B cell (primary cell): ENCODE measurements at regions not wholly inside any gene's neighbourhood (a gene's known extent, or its start where the extent isn't known, plus 50 kb on each side); places are given as distances from the start of the nearest gene placed in this dataset.
A peak's percentile ranks its signal among the peaks of the same experiment; 100 is the strongest.
"Not testable (repeated sequence)": the region's sequence is repeated elsewhere in the genome, so short reads cannot be mapped to it uniquely, and the experiment has no call there.

ENCODE experiments used
- ATAC-seq: fragments of 200-7000 bp; cut with Tn5 transposase; one replicate; pipeline ENCODE4 v1.10.0; 2021; ENCODE audit warnings: low read depth, mild to moderate bottlenecking, moderate number of reproducible peaks, moderate library complexity
- CTCF ChIA-PET: fragments of 350-600 bp; sonication (Branson Sonifier 250); formaldehyde crosslinking; loops from one replicate; lab custom pipeline; 2021; ENCODE audit warnings: antibody characterized with exemption, inconsistent platforms; lab: Charles Lee
- POLR2A ChIA-PET: fragments of 350-600 bp; sonication (Branson Sonifier 250); formaldehyde crosslinking; loops from one replicate; lab custom pipeline; 2021; ENCODE audit warnings: antibody characterized with exemption; lab: Charles Lee
- DNase-seq: peaks from one replicate; pipeline ENCODE4 v3.0.0; 2013
- H2AFZ ChIP-seq: 2 replicates; pipeline ENCODE4 v1.6.1; 2012; ENCODE audit warnings: mild to moderate bottlenecking, low read depth, low read length; ENCODE audit not compliant: insufficient read depth, poor library complexity, severe bottlenecking
- H3K27ac ChIP-seq, 2 donors: 1 replicate in 1 of 2; 2 replicates in 1 of 2; pipeline ENCODE4 v1.5.1; 2012 to 2013; ENCODE audit warnings: low read length in 2 of 2, mild to moderate bottlenecking in 2 of 2, moderate library complexity in 1 of 2
- H3K27me3 ChIP-seq, 4 experiments: fragments of 200-600 bp in 1 of 4; sonication (generic) in 1 of 4; replicated peaks in 1 of 4; 1 replicate in 2 of 4; 2 replicates in 2 of 4; pipeline versions ENCODE4 v1.6.1 to v1.7.0; 2013 to 2016; ENCODE audit warnings: low read length in 3 of 4, mild to moderate bottlenecking in 2 of 4, mixed read lengths in 1 of 4, moderate library complexity in 1 of 4; ENCODE audit not compliant: insufficient read depth in 4 of 4, control insufficient read depth in 3 of 4; ENCODE audit errors: control extremely low read depth in 1 of 4
- H3K36me3 ChIP-seq, 2 experiments: replicated peaks in 1 of 2; 1 replicate in 1 of 2; 2 replicates in 1 of 2; pipeline versions ENCODE4 v1.6.1 to v1.7.1; 2013; ENCODE audit warnings: low read length in 1 of 2; ENCODE audit not compliant: insufficient read depth in 2 of 2, control insufficient read depth in 1 of 2; ENCODE audit errors: control extremely low read depth in 1 of 2, extremely low read depth in 1 of 2
- H3K4me1 ChIP-seq, 2 donors: fragments of 200-600 bp in 1 of 2; sonication (generic) in 1 of 2; 1 replicate in 1 of 2; 2 replicates in 1 of 2; pipeline versions ENCODE4 v1.5.1 to v1.6.1; 2013 to 2017; ENCODE audit warnings: low read length in 2 of 2; ENCODE audit not compliant: control insufficient read depth in 2 of 2, insufficient read depth in 2 of 2
- H3K4me2 ChIP-seq: replicated peaks from 2 replicates; pipeline ENCODE3; 2012; ENCODE audit warnings: mild to moderate bottlenecking, low read depth, low read length; ENCODE audit not compliant: poor library complexity, severe bottlenecking
- H3K4me3 ChIP-seq, 5 experiments: fragments of 200-600 bp in 1 of 5; sonication (generic) in 1 of 5; 1 replicate in 3 of 5; 2 replicates in 2 of 5; pipeline versions ENCODE4 v1.5.1 to v1.7.0; 2011 to 2016; ENCODE audit warnings: low read length in 4 of 5, mild to moderate bottlenecking in 4 of 5, low read depth in 2 of 5, control low read depth in 1 of 5, moderate library complexity in 1 of 5; ENCODE audit not compliant: insufficient read depth in 1 of 5; ENCODE audit errors: control extremely low read depth in 1 of 5, extremely low read depth in 1 of 5
- H3K79me2 ChIP-seq: fragments of 200-600 bp; sonication (generic); one replicate; pipeline ENCODE4 v1.6.0; 2016; ENCODE audit warnings: low read length; ENCODE audit not compliant: control insufficient read depth, insufficient read depth
- H3K9ac ChIP-seq: fragments of 200-600 bp; sonication (generic); 2 replicates; pipeline ENCODE4 v1.6.1; 2017; ENCODE audit warnings: mild to moderate bottlenecking, low read length, moderate library complexity
- H3K9me3 ChIP-seq, 3 donors: one replicate each; pipeline versions ENCODE4 v1.6.1 to v1.7.1; 2013; ENCODE audit warnings: low read length in 2 of 3; ENCODE audit not compliant: control insufficient read depth in 2 of 3, insufficient read depth in 1 of 3; ENCODE audit errors: control extremely low read depth in 1 of 3
- H4K20me1 ChIP-seq: 2 replicates; pipeline ENCODE4 v1.6.0; 2012; ENCODE audit warnings: mild to moderate bottlenecking, low read length; ENCODE audit not compliant: insufficient read depth, control insufficient read depth, poor library complexity, severe bottlenecking
- H3K27ac Mint-ChIP-seq: one replicate; pipeline ENCODE4 v1.8.0; 2021; ENCODE audit warnings: mixed read lengths
- H3K27me3 Mint-ChIP-seq: one replicate; pipeline ENCODE4 v1.8.0; 2021; ENCODE audit warnings: mixed read lengths
- H3K4me1 Mint-ChIP-seq: one replicate; pipeline ENCODE4 v1.8.0; 2021; ENCODE audit warnings: mixed read lengths
- H3K4me3 Mint-ChIP-seq: one replicate; pipeline ENCODE4 v1.8.0; 2021; ENCODE audit warnings: mixed read lengths
- H3K9me3 Mint-ChIP-seq: one replicate; pipeline ENCODE4 v1.8.0; 2022; ENCODE audit warnings: mixed read lengths; ENCODE audit not compliant: insufficient read depth
- EZH2 ChIP-seq: IDR thresholded peaks from 2 replicates; pipeline ENCODE4 v1.6.1; 2012; ENCODE audit warnings: borderline replicate concordance, low read depth, mild to moderate bottlenecking, moderate library complexity, low read length; ENCODE audit not compliant: insufficient read depth, poor library complexity, severe bottlenecking
- WGBS: methylation state at CpG from one replicate; pipeline ENCODE4 v1.1.5; 2013; ENCODE audit warnings: missing lambda C conversion rate; ENCODE audit not compliant: insufficient coverage; 5-methylcytosine and 5-hydroxymethylcytosine counted together
- intact Hi-C: fragments of 100-400 bp; cut with micrococcal nuclease; formaldehyde crosslinking; loops from one replicate; pipeline ENCODE4 v1.10.0; 2022
- TF ChIP-seq, protein P1 (sequence below): fragments of 200-600 bp; IDR thresholded peaks from one replicate; pipeline ENCODE4 v1.8.0; 2022; ENCODE audit warnings: antibody characterized with exemption, mild to moderate bottlenecking

DNA sequence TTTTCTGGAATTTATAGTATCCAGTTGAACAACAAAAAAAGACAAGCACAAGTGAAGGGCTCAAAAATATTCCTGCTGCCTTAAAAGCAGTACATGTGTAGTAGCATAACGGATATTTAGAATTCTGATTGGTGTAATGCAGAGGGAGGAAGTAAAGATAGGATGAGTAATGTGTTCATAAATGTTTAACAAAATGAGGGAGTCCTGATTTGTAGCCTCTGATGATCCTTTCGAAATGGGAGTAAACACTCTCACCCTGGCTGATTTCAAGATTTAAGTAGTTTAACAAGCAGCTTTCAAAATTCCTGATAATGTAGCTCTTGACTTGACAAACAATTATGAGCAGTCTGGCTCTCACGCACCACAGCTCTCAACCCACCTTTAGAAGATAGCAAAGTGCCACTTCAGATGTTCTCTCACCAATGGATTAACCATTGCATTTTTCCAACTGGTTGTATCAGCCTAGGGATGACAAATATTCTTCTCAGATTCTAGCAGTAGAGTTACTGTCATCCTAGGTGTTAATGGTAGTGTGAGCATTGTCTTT lies 86.5 kb upstream of the EMB start:
- H3K27me3 Mint-ChIP-seq, CTCF ChIA-PET, H3K4me3 ChIP-seq, H3K4me1 Mint-ChIP-seq, ATAC-seq, H3K36me3 ChIP-seq, H3K4me2 ChIP-seq, H3K9me3 ChIP-seq, H3K27ac Mint-ChIP-seq, H3K4me3 Mint-ChIP-seq, H2AFZ ChIP-seq, H4K20me1 ChIP-seq, H3K27me3 ChIP-seq, H3K27ac ChIP-seq, H3K9me3 Mint-ChIP-seq, DNase-seq, H3K4me1 ChIP-seq, H3K9ac ChIP-seq, intact Hi-C loops, H3K79me2 ChIP-seq, POLR2A ChIA-PET: not testable (repeated sequence)
- WGBS, result 100% methylated on average over 2 of the region's 3 CpGs

DNA sequence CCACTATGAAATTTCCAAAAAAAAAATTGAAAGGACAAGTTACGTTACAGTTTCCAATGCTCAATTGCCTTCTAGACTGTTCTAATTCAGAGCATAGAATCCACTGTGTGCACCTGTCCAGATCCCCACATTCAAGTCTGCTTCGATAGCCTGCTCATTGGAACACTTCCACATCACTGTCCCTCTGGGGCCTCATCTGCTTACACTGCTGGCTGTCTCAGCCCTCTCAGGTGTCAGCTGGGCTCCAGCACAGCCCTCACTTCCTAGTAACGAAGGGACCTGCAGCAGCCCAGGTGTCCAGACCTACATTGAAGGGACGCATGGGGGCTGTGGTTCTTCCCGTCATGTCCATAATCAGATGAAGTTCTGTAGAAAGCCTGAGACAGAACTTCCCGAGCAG lies 94.3 kb upstream of the EMB start:
- 22% methylated on average over 2 of the region's 6 CpGs for WGBS
- TF ChIP-seq EZH2, result no peak
- TF ChIP-seq, protein P1, sequence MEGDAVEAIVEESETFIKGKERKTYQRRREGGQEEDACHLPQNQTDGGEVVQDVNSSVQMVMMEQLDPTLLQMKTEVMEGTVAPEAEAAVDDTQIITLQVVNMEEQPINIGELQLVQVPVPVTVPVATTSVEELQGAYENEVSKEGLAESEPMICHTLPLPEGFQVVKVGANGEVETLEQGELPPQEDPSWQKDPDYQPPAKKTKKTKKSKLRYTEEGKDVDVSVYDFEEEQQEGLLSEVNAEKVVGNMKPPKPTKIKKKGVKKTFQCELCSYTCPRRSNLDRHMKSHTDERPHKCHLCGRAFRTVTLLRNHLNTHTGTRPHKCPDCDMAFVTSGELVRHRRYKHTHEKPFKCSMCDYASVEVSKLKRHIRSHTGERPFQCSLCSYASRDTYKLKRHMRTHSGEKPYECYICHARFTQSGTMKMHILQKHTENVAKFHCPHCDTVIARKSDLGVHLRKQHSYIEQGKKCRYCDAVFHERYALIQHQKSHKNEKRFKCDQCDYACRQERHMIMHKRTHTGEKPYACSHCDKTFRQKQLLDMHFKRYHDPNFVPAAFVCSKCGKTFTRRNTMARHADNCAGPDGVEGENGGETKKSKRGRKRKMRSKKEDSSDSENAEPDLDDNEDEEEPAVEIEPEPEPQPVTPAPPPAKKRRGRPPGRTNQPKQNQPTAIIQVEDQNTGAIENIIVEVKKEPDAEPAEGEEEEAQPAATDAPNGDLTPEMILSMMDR, result no peak
- no peak overlapping the region for H3K4me2 ChIP-seq

DNA sequence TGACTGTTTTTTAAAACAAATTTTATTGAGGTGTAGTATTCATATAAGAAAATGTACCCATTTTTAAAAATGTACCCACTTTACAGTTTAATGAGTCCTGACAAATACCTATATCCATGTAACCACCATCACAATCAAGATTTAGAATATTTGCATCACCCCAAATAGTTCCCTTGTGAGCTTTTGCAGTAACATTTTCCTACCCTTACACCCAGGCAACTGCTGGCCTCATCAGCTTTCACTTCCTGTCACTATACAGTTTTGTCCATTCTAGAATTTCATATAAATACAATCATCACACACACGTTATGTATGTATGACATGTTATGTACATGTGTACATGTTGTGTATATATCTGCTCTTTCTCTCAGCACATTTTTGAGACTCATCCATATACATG lies 96.4 kb upstream of the EMB start:
- H3K4me2 ChIP-seq, ATAC-seq, H2AFZ ChIP-seq, H3K4me3 ChIP-seq, H3K4me1 ChIP-seq, H3K27me3 Mint-ChIP-seq, H3K79me2 ChIP-seq, H4K20me1 ChIP-seq, H3K27me3 ChIP-seq, H3K4me3 Mint-ChIP-seq, H3K36me3 ChIP-seq, H3K9ac ChIP-seq, CTCF ChIA-PET, H3K27ac Mint-ChIP-seq, intact Hi-C loops, H3K9me3 ChIP-seq, POLR2A ChIA-PET, H3K27ac ChIP-seq, H3K9me3 Mint-ChIP-seq: not testable (repeated sequence)
- peaks cover 15% of the 10 kb centered on the region for H3K4me1 Mint-ChIP-seq
- WGBS, result no CpG with 5 or more reads among the region's 1 CpG
- peak; percentile 10 for DNase-seq

More for the DNA sequence above, 94.3 kb upstream of the EMB start:
- CTCF ChIA-PET, result no interaction called here
- H3K27me3 ChIP-seq, result no peaks in the 10 kb centered on the region
- intact Hi-C loops, result no loop called here
- H3K36me3 ChIP-seq, result no peaks in the 10 kb centered on the region
- Mint-ChIP-seq H3K4me3 (no peak overlapping the region), H3K4me1 (peaks cover 15% of the 10 kb centered on the region), H3K9me3 (no peaks in the 10 kb centered on the region), H3K27ac (no peak overlapping the region), H3K27me3 (no peaks in the 10 kb centered on the region)
- H3K79me2 ChIP-seq, result no peaks in the 10 kb centered on the region
- DNase-seq (no peak), ATAC-seq (no peak)
- H4K20me1 ChIP-seq, result no peaks in the 10 kb centered on the region
- H3K9me3 ChIP-seq, result no peaks in the 10 kb centered on the region
- H3K27ac ChIP-seq, result no peak overlapping the region
- no peaks in the 10 kb centered on the region for H3K4me1 ChIP-seq
- POLR2A ChIA-PET, result no interaction called here
- no peak overlapping the region for H2AFZ ChIP-seq
- H3K4me3 ChIP-seq, result no peak overlapping the region
- H3K9ac ChIP-seq, result no peak overlapping the region
